NCI-H1048 (cell line): ENCODE measurements at regions not wholly inside any gene's neighbourhood (a gene's known extent, or its start where the extent isn't known, plus 50 kb on each side); places are given as distances from the start of the nearest gene placed in this dataset.
"Not testable (repeated sequence)": the region's sequence is repeated elsewhere in the genome, so short reads cannot be mapped to it uniquely, and the experiment has no call there.

Experiments
- DNase-seq: peaks from one replicate; lab custom pipeline; 2025; lab: John Stamatoyannopoulos, UW

DNA sequence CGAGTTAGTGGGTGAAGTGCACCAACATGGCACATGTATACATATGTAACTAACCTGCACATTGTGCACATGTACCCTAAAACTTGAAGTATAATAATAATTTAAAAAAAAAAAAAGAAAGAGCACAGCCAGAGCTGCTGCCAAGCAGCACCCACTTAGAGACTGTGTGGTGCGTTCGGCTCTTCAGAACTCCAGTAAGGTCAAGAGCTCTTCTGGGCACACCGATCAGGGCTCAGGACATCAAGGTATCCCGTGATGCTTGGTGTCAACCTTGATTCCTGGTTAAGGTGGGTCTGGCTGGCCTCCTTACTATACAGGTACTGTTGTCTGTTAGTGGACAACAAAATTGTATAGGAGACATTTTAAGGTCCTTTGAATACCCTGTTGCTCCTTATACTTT lies 385.7 kb upstream of the AKR1E2 start:
- no peak for DNase-seq

GRCh38 chr10:4437791-4438190 lies 388.2 kb upstream of the AKR1E2 start:
- no peak for DNase-seq

- DNase-seq: no peak
Measured at GRCh38 chr10:4437061-4437460, 388.9 kb upstream of the AKR1E2 start.

DNA sequence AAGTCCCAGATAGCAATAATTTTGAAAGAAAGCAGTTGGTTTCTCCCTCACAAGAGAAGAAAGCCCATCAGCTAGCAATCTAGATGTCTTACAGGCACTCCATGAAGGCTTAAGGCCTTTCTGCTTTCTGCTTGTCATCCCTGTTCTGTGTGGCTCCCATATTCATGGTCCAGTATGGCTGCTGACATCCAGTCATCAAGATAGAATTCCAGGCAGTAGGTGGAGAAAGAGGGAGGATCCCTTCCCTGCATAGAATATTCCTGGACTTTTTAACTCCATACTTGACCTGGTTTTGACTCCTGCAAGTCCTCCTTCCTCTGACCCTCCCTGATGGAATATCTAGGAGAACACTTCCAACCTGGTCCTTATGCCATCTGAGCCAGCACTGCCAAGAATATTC lies 389.9 kb upstream of the AKR1E2 start:
- no peak for DNase-seq

DNA sequence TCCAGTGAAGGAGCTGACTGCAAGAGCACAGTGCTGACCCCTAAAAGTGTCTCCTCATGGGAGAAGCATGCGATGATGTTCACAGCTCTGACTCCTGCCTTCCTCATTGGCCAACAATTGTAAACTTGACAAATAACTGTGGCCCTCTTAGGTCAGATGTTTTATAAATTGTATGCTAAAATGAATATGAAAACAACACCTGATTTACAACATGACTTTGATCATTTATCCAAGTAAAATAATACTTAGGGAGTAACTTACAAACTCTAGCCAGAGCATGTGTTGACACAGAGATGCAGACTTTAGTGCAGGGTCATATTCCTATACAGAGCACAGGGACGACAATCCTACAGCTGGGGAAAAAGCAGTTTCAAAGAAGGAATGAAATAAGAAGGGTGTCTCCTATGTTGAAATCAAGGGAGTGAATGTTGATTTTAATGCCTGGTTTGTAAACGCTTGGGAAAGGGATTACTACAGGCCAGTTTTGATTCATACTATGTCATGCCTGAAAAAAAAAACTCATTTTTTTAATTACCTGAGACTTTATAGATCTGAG lies 391.4 kb upstream of the AKR1E2 start:
- DNase-seq: no peak

DNA sequence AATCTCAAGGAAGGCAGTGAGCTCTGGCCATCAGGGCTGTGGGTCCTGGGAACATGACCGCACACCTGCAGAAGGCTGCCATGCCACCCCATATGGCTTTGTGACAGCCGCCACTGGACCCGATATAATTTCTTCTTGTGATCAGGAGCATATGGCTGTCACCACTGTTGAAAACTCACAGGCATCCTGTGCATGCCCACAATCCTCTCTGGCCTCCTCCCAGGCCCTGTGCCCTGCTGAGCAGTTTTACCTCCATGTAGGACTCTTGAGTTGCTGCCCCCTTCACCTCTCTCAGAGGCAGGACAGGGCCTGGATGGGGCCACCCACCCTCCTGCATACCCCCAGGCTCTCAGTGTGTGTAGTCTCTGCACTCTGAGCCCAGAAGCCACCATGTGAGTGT lies 391.9 kb upstream of the AKR1E2 start:
- DNase-seq: no peak

GRCh38 chr10:4431114-4431863 lies 394.7 kb upstream of the AKR1E2 start:
- no peak for DNase-seq

- DNase-seq: no peak
Measured at GRCh38 chr10:4429571-4429970, 396.4 kb upstream of the AKR1E2 start.

DNA sequence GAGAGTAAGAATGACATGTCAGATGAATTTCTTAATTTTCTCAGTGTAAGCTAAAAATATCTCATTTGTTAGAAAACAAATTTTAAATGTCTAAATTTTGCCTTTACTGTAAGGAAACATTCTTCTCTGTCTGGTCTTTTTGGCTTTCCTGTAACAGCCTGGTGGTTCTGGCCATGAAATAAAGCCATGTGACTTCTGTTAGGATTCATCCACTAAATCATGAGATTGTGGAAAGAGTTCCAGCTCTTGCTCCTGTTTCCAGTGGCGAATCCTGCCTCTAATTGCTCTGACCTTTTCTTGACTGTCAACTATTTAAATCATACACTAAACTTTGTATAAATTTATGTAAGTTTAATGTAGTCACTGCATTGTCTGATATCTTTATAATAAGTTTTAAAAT lies 398.5 kb upstream of the AKR1E2 start:
- no peak for DNase-seq

DNA sequence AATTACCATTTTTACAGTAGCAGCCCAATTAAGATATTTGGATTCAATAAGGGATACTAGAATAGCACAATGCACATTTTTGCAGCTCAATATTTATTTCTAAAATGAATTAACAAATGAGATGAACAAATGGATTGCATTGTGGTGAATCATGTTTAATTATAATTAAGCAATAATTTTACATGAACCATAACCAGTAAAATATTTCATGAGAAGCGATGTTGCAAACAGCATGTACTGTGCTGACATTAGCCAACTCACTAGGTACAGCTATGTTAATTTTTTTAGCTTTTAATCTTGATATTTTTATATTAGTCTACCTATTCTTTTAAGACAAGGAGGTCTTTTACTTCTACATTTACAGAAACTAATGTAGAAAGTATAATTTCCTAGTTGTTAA lies 399.1 kb upstream of the AKR1E2 start:
- no peak for DNase-seq

DNA sequence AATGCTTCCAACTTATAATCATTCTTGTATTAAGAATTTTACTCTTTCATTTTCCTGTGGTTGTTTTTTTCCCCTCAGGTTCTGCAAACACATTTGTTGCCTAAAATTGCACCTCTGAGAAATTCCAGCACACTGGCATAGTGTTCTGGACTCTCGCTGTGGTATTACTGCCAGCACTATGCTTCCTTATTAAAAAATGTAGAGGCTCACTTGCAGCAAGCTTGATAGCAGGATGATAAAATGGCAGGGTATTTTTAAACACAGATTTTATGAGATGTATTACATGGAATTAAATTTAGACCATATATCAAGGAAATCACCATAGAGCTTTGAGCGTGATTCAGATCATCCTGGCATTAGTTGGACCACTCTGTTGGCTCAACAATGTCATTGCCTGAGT lies 416.7 kb upstream of the AKR1E2 start:
- no peak for DNase-seq

DNA sequence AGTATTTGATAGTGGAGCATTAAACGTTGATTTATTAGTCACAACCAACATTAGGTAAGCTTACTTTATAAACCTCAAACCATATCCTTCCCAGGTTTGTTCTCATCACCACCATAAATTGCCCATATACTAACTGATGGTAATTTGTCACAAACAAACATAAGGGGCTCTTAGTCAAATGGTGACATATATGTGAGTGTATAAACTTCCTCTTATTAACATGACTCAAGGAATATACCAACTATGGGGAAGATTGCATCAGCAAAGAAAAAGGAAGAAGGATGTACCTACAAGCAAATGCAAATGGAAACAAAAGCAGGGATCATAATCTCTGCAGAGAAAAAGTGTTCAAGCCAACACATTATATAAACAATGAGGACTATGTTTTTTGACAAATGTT lies 418.2 kb upstream of the AKR1E2 start:
- DNase-seq: no peak

DNA sequence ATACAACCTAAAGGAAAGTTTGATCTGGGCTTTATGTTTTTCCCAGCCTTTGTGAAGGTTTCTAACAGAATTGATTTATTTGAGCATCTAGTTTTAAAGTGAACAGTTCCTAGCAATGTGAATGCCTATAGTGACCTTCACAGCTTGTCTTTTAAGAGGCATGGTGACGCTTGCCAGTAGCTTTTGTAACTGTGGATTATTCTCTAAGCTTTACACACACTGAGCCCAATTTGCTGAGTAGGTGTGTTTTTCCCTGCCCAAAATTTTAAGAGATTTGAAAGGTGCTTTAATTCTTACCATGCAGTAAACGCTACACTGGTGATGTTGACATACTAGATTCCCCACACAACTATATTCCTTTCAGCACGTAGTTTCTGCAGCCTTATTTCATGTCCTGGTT lies 420.2 kb upstream of the AKR1E2 start:
- DNase-seq: no peak

- DNase-seq: no peak
Measured at GRCh38 chr10:4403638-4404252, 422.3 kb upstream of the AKR1E2 start.

DNA sequence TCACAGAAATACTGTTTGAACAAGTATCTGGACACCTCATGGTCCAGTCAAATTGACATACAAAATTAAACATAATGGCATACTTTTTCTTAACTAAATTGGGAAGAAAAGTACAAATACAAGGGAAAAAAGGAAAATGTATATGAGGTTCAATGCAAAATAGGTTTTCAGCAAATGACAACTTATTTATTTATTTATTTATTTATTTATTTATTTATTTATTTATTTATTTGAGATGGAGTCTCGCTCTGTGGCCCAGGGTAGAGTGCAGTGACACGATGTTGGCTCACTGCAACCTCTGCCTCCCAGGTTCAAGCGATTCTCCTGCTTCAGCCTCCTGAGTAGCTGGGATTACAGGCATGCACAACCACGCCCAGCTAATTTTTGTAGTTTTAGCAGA lies 424.9 kb upstream of the AKR1E2 start:
- DNase-seq: not testable (repeated sequence)

DNA sequence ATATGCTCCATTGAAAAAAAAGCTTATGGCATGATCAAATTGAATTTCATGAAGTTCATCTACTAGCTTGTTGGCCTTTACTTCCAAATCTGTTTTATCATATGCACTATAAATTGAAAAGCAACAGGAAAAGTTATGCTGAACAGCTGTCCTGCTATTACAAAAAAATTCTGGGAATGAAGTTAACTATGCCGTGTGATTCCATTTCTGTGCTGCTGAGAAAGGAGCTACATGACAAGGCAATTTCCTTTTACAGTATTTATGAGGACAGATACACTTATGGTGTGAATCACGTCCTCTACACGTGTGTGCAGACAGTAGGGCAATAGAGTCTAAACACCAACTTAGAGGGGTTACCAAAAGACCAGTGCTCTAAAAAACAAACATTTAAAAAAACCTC lies 426.5 kb upstream of the AKR1E2 start:
- DNase-seq: no peak

GRCh38 chr10:4398602-4399001 lies 427.4 kb upstream of the AKR1E2 start:
- no peak for DNase-seq

GRCh38 chr10:4397337-4397736 lies 428.7 kb upstream of the AKR1E2 start:
- DNase-seq: no peak

DNA sequence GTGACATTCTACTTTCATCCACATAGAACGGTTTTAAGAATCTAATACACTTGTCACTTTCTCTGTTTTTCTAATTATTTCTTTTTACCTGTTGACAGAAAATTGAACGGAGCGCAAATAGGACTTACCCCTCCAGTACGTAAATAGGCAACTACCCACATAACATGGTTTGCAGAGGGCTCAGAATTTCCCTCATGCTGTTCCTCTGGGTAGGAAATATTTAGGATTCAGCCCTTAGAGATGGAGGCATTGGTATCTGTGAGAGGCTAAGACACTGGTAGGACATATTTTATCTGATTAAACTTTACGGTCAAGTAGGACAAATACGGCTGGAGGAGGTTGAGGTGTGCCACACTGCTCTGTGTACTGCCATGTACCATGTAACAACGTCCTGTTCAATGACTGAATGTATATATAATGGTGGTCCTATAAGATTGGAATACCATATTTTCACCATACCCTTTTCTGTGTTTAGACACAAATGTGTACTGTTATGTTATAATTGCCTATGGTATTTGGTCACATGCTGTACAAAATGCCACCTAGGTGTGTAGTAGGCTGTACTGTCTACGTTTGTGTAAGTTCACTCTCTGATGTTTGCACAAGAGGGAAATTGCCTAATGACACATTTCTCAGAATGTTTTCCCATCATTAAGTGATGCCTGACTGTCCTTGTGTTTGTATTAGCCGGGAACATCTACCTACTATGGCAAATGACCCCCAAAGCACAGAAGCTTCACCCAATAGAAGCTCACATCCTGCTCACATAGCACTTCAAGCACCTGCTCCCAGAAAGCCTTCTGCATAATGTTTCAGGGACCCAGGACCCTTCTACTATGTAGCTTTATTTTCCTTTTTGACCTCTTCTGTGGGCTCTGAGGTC lies 429.4 kb upstream of the AKR1E2 start:
- DNase-seq: no peak

DNA sequence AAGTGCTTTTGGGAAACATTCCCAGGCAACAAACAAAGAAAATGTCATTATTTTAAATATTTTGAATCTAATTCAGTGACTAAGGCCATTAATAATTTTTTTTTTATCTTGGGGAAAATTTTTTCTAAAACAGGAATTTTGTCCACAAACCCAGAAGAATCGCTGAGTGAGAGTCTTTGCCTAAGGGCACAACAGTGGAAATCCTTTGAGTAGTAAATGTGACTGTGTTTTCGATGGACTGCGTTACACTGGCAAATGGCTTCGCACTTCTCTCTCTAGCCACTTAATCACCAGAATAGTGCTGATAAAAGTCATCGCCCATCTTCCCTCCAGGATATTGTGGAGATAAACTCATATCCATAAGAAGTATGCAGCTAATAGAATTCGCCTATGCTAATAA lies 430.3 kb upstream of the AKR1E2 start:
- no peak for DNase-seq

DNA sequence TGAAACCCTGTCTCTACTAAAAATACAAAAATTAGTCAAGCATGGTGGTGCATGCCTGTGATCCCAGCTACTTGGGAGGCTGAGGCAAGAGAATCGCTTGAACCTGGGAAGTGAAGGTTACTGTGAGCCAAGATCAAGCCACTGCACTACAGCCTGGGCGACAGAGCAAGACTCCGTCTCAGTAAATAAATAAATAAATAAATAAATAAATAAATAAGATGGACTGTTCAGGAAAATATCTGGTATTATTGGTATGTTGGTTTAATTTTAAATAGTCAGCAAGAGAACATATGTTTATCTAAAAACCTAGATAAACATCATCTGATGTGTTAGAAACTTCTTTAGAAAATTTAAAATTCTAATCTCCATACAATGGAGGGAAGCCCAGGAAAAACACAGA lies 431.6 kb upstream of the AKR1E2 start:
- not testable (repeated sequence) for DNase-seq

DNA sequence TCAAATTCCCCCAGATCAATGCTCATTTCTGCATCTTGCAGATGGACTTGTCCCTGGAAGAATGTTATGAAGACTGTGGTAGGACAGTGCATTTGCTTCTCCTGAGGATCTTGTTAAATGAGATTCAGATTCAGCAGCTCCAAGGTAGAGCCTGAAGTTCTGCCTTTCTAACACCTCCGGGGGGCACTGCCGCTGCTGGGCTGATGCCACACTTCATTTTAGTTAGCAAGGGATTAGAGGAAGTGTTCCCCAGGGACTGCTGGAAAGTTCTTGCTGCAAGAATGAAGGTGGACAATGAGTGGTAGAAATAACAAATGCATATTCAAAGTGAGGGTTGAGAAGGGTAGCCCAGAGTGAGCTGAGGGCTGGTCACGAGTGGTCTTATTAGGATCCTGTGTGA lies 434.3 kb upstream of the AKR1E2 start:
- no peak for DNase-seq

GRCh38 chr10:4390219-4390618 lies 435.8 kb upstream of the AKR1E2 start:
- no peak for DNase-seq
